NCI-H1105 (cell line): ENCODE measurements at regions not wholly inside any gene's neighbourhood (a gene's known extent, or its start where the extent isn't known, plus 50 kb on each side); places are given as distances from the start of the nearest gene placed in this dataset.

ENCODE experiments used
- DNase-seq: peaks from one replicate; lab custom pipeline; 2025; lab: John Stamatoyannopoulos, UW

DNA sequence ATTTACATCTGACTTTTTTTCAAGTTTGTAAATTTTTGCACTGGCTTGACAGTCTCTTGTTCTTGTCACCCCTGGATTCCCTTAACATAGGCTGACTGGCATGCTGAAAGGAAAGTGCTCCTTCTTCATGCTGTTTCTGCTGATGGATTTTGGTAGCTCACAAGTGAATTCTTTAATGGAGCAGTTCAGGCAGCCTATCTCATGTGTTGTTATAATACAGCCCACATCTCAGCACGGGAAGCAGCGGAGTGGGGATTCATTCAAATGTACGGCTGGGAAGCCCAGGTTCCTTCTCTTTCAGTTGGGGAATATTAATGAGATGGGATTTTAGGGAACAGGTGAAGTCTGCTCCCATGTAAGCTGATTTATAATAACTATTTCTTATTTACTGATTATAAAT is 142.8 kb downstream of the CD8B2 start:
- DNase-seq, result no peak

DNA sequence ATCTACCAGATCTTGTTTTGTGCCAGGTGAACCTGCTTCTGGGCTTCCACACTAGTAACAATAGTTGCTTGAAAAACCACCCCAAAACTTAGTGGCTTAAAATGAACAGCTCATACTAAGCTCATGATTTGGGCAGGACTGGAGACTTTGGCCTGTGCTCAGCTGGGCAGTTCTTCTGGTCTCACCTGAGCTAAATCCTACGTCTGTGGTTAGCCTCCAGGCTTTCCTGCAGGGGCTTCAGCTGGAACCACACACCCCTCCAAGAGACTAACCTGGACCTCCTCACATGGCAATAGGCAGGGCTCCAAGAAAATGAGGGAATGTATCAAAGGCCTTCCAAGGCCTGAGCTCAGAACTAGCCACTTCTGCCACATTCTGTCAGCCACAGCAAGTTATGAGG is 144.1 kb downstream of the CD8B2 start:
- DNase-seq, result no peak

DNA sequence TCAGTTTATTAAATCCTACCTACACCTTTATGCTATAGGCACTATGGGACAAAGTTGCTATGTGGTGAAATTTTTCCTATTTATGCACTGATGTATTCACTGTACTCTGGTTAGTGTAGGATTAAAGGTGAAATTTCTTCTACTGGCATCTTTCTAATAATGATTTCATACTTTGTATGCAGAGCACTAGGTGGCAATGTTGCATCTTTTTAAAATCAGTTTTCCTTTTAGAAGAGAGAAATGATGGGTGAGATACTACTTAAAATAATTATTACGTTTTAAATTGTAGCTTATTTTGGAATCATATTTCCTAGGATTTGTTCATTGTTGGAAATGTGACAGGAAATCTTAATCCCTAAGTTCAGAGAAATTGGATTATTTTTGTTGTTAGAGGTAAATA is 150.9 kb downstream of the CD8B2 start:
- peak; percentile 56 for DNase-seq

DNA sequence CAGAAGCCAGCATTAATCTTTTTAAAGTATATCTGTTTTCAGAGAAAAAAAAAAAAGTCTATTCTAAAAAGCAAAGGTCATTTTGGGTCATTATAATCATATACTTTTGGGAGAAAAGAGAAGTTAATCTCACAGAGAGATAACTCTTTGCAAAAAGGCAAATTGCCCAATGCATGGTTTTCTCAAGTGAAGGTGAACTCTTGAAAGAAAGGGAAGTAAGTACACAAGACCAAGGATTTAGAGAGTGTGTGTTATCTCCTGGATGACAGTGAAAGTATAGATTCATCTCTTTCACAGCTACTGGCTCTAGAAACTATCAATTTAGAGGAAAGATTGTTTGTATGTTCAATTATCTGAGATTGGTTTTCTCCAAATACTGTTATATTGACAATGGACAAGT is 151.4 kb downstream of the CD8B2 start:
- DNase-seq, result no peak

DNA sequence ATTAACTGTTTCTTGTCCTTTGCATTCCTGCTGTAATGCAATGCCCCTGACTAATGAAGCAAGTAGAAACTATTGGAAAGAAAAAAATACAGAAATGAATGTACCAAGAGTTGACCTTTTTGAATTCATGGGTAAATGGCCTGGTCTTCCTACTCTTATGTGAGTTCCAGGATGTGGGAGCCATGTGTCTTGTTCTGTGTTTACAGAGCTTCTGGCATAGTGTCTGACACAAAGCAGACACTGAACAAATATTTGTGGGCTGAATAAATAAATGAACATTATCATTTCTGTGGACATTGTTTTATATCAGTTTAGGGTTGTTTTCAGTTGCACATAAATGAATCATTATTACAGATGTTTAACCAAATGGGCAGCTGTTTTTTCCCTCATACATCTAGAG is 155.5 kb downstream of the CD8B2 start:
- no peak for DNase-seq

DNA sequence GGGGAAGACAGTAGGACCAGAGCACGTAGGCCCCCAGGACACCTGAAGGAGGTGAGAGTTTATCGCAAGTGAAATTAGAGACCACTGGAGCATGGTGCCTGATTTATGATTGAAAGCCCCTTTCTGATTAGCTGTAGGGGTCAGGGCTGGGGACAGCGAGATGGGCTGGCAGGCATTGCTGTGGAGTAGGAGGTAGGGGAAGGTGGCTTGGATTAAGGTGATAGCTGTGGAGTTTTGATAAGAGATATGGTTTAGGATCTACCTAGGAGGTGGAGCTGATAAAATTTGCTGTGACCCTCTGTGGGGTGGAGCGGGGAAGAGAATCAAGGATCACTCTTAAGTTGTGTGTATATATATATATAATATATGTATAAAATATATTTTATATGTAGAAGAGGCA is 157.5 kb downstream of the CD8B2 start:
- DNase-seq, result no peak

DNA sequence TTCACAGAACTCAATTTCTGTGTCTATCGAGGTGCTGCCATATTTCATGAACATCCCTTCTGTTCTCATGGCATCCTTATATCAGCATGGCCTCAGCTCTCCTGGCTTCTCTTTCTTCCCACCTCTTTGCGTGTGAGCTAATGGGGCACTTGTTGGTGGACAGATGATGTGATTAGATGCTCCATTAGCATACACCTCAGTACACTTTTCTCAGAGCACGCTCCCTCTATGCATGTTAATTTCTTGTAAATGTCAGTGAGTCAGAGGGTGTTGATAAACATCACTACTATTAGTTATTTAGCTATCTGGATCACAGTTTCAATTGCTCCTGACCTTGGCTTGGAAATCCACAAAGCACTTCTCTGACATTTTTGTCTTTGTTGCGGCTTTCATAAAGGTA is 159.4 kb downstream of the CD8B2 start:
- DNase-seq, result no peak

DNA sequence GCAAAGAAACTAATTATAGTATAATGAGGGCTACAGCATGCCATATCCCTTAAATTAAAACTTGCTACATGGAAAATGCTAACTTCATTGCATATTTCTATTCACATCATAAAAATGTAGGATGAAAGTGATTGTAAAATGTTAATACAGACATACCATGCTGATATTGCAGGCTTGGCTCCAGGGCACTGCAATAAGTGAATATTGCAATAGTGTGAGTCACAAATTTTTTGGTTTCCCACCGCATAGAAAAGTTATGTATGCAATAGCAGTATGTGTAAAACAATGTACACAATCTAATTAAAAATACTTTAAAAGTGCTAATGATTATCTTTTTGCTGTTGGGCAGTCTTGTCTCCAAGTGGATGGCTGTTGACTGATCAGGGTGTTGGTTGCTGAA is 162.1 kb downstream of the CD8B2 start:
- DNase-seq, result no peak

DNA sequence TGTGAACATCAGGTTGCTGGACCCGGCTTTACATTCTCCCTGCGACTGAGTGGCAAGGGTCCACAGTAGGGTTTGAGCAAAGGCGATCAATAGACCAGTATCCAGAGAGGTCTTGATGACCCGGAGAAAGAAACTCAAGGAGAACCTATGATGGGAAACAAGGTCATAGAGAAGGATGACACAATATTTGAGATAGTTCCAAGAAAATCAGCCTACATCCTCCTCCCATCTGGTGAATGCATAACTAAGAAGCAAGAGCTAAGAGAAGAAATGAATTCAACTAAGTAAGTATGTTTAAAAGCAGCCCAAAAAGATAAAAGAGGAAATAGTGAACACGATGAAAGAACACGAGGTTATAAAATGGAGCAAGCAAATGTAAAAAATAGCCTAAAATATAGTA is 166.3 kb downstream of the CD8B2 start:
- no peak for DNase-seq

DNA sequence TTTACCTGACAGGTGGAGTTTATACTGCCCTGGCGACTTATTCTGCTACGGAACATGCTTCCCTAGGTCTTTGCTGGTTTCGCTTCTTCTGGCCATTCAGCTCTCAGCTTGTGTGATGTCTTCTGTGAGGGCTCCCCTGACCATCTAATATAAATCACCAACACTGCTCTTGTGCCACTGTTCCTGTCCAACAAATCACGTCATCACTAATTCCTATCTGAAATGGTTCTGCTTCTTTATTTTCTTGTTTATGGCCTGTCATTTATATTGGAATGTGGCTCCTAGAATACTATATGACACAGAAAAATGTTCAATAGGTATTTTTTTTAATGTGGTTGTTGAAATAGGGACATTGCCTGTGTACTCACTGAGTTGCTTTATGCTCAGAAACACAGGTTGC is 171.5 kb downstream of the CD8B2 start:
- DNase-seq, result no peak

DNA sequence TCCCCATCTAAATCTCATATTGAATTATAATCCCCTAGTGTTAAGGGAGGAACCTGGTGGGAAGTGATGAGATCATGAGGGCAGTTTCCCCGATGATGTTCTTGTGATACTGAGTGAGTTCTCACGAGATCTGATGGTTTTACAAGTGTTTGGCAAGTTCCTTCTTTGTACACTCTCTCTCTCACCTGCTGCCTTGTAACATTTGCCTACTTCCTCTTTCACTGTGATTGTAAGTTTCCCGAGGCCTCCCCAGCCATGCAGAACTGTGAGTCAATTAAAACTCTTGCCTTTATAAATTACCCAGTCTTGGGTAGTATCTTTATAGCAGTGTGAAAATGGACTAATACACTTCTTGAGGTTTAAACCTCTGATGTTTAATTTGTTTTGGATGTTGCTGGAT is 177.5 kb downstream of the CD8B2 start:
- DNase-seq, result no peak

DNA sequence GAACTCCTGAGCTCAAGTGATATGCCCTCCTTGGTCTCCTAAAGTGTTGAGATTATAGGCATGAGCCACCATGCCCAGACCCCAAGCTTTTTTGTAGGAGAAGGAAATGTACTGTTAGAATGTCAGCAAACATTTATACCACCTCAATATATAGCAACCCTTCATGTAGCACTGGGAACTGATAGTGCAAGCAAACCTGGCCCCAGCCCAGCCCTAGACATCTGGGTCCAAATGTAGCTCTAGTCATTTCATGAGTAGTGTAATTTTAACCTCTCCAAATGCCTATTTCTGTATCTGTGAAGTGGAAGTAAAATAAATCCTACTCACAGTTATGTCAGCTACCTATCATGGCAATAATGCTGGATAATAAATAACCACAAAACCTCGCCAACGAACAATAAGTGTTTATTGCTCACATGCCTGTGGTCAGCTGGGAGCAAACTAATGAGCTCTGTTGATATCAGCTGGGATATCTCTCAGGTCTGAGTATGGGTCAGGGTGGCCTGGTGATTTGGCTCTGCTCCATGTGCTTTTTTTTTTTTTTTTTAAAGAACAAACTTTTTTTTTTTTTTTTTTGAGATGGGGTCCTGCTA is 180.4 kb downstream of the CD8B2 start:
- no peak for DNase-seq

DNA sequence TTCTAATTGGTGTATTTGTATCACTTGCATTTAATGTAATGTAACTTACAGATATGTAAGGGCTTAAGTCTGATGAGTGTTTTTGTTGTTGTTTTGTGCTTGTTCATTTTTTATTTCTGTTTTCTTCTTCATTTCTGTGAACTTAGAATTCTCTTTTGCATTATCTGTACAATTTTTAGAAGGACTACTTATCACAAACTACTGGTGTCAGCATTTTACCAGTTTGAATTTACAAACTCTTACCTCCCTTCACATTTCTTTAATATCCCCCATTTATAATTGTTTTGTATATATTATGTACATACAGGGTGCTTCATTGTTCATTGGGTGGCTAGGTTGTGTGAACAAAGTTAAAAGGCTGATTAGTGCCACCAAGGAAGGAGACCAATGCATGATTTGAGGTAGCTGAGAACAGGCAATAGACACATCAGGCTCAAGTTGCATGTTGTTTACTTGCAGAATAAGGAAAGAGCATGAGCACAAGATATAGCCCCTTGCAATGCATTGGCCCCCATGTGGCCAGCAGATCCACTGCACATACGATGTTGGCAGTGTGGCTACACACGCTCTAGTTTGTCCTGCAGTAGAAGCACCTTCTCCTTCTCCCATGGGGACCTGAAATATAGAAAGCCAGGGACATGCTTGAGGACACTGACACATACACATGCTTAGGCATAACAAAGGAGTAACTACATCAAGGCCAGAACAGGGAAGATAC is 198.2 kb downstream of the CD8B2 start:
- DNase-seq, result no peak

DNA sequence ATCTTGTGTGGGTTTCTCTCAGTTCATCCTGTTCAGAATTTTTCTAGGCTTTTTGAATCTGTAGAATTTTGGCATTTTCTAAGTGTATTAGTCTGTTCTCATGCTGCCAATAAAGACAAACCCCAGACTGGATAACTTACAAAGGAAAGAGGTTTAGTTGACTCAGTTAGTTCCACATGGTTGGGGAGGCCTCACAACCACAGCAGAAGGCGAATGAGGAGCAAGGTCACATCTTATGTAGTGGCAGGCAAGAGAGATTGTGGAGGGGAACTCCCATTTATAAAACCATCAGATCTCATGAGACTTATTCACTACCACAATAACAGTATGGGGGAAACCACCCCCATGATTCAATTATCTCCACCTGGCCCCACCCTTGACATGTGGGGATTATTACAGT is 199.2 kb downstream of the ST6GAL2 start:
- DNase-seq, result no peak

DNA sequence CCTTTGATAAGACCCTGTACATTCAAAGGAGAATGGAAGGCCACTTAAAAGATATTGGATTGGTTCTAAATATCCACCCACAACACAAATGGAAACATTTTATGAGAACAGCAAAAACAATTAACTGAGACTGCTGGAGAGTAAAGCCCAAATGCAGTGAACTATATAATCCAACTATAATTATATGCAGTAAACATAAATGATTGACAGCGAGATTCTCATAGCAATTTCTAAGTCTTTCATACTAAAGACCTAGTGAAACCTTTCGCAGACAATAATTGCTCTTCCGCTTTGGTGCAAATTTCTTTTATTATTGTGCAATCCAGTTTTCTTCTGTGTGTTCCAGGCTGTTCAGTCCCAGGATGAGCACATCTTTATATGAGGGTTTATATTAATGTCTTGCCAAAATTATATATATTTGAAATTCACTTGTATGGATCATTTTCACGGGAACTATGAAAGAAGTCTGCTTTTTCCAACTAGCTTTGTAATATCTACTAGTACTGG is 190.9 kb downstream of the ST6GAL2 start:
- no peak for DNase-seq

DNA sequence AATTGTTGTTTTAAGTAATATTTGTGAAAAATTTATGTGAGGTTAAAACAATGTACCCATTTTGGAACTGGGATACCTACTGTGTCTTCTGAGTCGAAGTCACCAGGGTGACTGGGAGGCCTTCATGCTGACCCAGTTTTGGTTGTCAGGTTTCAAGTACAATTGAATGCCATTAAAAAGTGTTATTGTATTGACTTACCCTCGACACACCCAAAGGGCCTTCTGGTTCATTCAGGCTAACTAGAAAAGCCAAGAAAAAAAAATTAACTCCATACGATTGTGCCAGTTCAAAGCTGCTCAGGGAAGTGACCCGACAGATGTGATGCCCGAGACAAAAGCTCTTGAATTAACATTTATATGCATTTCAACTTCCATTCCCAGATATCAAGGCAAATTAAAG is 190.0 kb downstream of the ST6GAL2 start:
- DNase-seq, result no peak

DNA sequence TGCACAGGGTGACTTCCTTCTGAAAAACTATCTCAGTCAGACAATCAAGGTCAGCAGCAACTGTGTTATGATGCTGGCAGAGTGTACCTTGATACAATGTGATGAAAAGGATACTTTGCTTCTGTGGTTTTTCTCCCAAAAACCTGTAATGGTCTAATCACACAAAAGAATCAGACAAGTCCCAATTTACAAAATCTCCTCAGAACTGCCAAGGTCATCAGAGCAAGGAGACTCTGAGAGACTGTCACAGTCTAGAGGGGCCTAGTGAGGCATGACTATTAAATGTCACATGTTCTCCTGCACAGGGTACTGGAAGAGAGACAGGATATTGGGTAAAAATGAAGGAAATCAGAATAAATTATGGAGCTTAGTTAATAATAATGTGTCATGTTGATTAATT is 185.4 kb downstream of the ST6GAL2 start:
- DNase-seq, result no peak

DNA sequence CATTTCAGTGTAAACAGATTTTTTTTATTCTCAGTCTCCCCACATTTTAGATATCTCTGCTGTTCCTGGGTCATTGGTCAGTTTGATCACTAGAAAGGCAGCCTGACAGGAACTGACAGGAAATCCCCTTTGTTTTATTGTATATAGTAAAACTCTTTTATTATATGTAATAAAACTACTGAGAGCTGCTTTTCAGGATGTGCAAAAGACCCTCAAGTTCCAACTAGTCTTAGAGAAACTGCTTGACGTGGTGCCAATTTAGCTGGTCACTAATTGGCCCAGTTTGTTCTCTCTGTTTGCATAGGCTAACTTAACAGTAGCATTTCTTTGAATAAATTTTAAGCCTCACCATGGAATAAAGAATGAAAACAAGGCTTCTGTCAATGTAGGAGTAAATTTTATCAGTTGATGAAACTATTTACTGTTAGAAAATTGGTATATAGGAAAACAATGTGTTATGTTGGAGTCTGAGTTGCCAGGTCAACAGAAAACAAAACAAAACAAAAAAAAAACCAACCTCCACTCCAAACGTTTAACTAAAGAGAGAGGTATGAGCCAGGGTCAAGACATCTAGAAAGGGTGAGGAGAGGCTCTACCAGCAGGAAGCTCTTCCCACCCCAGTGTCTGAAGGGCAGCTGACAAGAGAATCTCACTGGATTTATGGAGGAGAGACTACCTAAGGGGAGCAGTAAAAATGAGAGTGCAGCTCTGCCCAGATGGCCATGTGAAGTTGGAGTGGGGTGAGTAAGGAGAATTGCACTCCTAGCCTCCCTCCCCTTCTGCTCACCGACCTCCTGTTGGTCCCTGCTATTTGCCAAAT is 184.6 kb downstream of the ST6GAL2 start:
- DNase-seq, result peak; percentile 27

DNA sequence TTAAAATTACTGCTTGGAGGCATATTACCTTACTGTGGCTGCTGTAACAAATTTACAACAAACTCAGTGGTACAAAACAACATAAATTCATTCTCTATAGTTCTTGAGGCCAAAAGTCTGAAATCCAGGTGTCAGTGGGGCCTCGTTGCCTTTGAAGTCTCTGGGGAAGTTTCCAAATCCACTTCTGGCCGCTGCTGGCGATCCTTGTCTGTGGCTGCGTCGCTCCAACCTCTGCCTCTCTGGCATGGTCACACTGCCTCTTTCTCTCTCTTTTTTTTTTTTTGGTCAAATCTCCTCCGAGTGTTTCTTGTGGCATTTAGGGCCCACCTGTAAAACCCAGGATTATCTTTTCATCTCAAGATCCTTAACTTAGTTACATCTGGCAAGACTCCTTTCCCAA is 182.8 kb downstream of the ST6GAL2 start:
- DNase-seq, result no peak

DNA sequence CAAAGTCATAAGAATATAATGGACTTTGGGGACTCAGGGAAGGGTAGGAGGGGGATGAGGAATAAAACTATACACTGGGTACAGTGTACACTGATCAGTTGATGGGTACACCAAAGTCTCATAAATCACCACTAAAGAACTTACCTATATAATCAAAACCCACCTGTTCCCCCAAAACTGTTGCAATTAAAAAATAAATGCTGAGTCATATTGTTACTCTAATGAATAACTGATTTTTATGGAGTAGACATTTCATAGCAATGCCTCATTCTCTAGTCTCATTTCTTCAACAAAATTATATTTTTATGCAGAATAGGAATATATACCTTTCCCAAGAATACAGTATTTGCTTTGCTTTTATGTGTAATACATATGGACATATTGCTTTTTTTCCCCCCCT is 181.2 kb downstream of the ST6GAL2 start:
- DNase-seq, result no peak

DNA sequence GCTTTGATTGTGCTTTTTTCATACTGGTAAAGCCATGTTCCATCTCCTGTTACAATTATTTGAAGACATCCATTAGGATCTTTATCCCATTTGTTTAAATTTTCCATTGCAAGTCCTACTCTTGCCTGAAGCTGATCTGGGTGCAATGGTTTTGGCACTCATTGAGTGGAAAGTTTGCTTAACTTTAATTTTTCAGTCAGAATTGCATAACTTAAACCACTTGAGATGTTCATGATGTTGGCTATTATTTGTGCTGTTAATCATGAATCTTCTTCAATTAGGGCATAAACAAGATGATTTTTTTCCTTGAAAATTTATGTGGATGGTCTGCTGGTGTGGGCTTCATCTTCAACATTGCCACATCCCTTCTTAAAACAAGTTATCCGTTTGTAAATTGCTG is 180.1 kb downstream of the ST6GAL2 start:
- DNase-seq, result no peak

DNA sequence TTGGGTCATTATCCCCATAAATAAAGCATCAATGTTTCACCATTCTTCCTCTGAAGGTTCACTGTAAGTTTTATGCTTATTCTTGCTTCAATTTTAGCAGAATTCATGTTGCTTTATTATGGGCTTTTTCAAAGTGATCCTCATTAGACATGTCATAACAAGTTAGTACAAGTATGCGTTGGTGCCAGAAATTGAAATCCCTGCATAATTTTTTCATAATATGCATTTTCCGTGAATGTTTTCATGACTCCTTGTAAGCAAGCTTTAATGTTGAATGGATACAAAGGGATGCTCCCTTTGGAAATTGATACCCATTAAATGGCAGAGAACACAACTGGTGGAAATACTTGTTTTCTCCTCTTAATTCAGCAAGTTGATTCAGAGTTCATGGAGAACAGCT is 179.7 kb downstream of the ST6GAL2 start:
- DNase-seq, result no peak

DNA sequence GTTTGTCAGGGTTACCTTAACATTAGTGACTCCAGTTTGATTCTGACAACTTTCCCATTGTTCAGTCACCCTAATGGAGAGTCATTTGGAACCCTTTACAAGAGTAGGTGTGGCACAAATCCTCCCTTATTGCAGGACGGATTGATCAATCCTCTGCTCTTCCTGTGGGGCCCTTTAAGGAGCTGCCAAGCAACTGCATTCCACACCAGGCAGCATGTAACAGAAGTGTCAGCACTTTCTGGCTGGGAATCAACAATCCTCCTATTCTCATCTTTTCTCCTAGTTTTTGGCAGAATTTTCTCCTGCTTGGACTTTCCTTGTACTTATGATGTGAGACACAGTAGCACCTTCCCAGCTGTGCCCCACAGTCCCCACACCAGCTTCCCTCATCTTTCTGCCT is 177.8 kb downstream of the ST6GAL2 start:
- no peak for DNase-seq
